ENCODE measurements at regions not wholly inside any gene's neighbourhood (a gene's known extent, or its start where the extent isn't known, plus 50 kb on each side); places are given as distances from the start of the nearest gene placed in this dataset.

DNA sequence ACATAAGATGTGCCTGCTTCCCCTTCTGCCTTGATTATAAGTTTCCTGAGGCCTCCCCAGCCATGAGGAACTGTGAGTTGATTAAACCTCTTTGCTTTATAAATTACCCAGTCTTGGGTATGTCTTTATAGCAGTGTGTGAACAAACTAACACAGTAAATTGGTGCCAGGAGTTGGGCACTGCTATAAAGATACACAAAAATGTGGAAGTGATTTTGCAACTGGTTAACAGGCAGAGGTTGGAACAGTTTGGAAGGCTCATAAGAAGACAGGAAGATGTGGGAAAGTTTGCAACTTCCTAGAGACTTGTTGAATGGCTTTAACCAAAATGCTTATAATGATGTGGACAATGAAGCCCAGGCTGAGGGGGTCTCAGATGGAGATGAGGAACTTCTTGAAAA is 264.1 kb downstream of the DACT1 start:
- TF ChIP-seq CTCF (optimal IDR thresholded peaks at IDR 0.05 in 1 of 3, IDR thresholded peaks at IDR 0.05 in 1 of 3, conservative IDR thresholded peaks at IDR 0.05 in 1 of 3; ENCODE audit: extremely low read depth in 1 of 3, insufficient read depth in 2 of 3, low read length in 3 of 3) (no peak), EZH2 (IDR thresholded peaks at IDR 0.05; ENCODE audit: low read length) (no peak)

Measured in keratinocyte (primary cell).